Heart right ventricle (tissue), 16 donors: ENCODE measurements at regions not wholly inside any gene's neighbourhood (a gene's known extent, or its start where the extent isn't known, plus 50 kb on each side); places are given as distances from the start of the nearest gene placed in this dataset.

Experiments
- ATAC-seq, 8 donors: fragments of 200-7000 bp; cut with Tn5 transposase; one replicate each; pipeline ENCODE4 v1.9.1; 2020; ENCODE audit warnings: mild to moderate bottlenecking in 8 of 8, moderate library complexity in 8 of 8, moderate number of reproducible peaks in 1 of 8
- DNase-seq, 2 donors: peaks; one replicate each; pipeline ENCODE4 v3.0.0-alpha.2; 2020
- H3K27ac ChIP-seq, 10 donors: fragments of 200-600 bp; sonication (generic) in 2 of 10; one replicate each; pipeline versions ENCODE4 v1.5.0 to v1.8.0; 2020 to 2022; ENCODE audit warnings: mild to moderate bottlenecking in 3 of 10
- H3K27me3 ChIP-seq, 7 donors: fragments of 200-600 bp; one replicate each; pipeline ENCODE4 v1.8.0; 2021 to 2022; ENCODE audit warnings: mild to moderate bottlenecking in 2 of 7
- H3K36me3 ChIP-seq, 9 donors: fragments of 200-600 bp; sonication (generic) in 1 of 9; one replicate each; pipeline versions ENCODE4 v1.5.0 to v1.8.0; 2020 to 2022; ENCODE audit warnings: mild to moderate bottlenecking in 2 of 9
- H3K4me1 ChIP-seq, 9 donors: fragments of 200-600 bp; sonication (generic) in 1 of 9; one replicate each; pipeline versions ENCODE4 v1.5.0 to v1.8.0; 2020 to 2022; ENCODE audit warnings: mild to moderate bottlenecking in 4 of 9
- H3K4me3 ChIP-seq, 10 donors: fragments of 200-600 bp; sonication (generic) in 2 of 10; one replicate each; pipeline versions ENCODE4 v1.5.0 to v1.8.0; 2020 to 2022; ENCODE audit warnings: mild to moderate bottlenecking in 7 of 10, moderate library complexity in 2 of 10
- H3K9me3 ChIP-seq, 11 donors: fragments of 200-600 bp in 10 of 11; sonication (generic) in 2 of 11; one replicate each; pipeline versions ENCODE4 v1.5.0 to v1.8.0; 2013 to 2022; ENCODE audit warnings: mild to moderate bottlenecking in 2 of 11, control low read depth in 1 of 11, moderate library complexity in 1 of 11
- CTCF ChIP-seq, 9 donors: fragments of 200-600 bp; sonication (generic) in 2 of 9; IDR thresholded peaks; one replicate each; pipeline versions ENCODE4 v1.5.0 to v1.8.0; 2021 to 2022; ENCODE audit warnings: antibody characterized with exemption in 9 of 9, mild to moderate bottlenecking in 5 of 9, moderate library complexity in 1 of 9
- WGBS, 2 donors: extraction: QIAGEN DNeasy Blood & Tissue Kit; methylation state at CpG; one replicate each; pipeline ENCODE4 v1.1.7; 2013; ENCODE audit warnings: inconsistent platforms in 1 of 2; 5-methylcytosine and 5-hydroxymethylcytosine counted together
- intact Hi-C, 10 donors: fragments of 100-400 bp; cut with DNase I; formaldehyde crosslinking; loops; one replicate each; pipeline versions ENCODE4 v1.11.1 to v1.14.2; 2022
- donor health status: Arrhythmogenic right ventricular cardiomyopathy.
- donor health status: ischemic (EF 13 %, LVEDD 7.1; RV severe dilation, severe dysfunction).
- donor health status: healthy with polysubstance abuse.
- donor health status: DM: no; HTN: yes; CAD: no.
- donor health status: DM: no; HTN: no; CAD: no.
- donor health status: ischemic (EF 25% LVEDD 6.9; RV normal size, moderate dysfunction).
- donor health status: ischemic (EF 25% LVEDD 5.7; RV mildly dilated, moderate dysfunction).
- donor health status: healthy.
- donor health status: DM: yes; HTN: yes; CAD: no.
- donor health status: Ischemic cardiomyopathy.
- donor health status: ischemic (EF 35%, LVEDD 5.7; RV mildly dilated, moderate dysfunction).
- donor health status: nonischemic (EF 11% LVEDD 7.7; RV severe dilation, severe dysfunction).
- donor health status: DM: yes; HTN: yes; CAD: no.
- donor health status: PGD.
- donor health status: ischemic (EF 29% LVEDD 5.4; RV normal size, mild dysfunction).
- donor health status: nonischemic (EF 23%, LVEDD 6.1; RV moderate dilation, normal function).

- intact Hi-C loops, result no loop called here
- no peak overlapping the region for H3K27ac ChIP-seq
- peaks cover 0 to 14% (median 0%) of the 10 kb centered on the region in 11 donors for H3K9me3 ChIP-seq
- 42 to 43% methylated on average over 2 of the region's 2 CpGs for WGBS, 2 donors
- H3K27me3 ChIP-seq, result no peaks in the 10 kb centered on the region
- no peak overlapping the region for H3K4me3 ChIP-seq
- no peak for TF ChIP-seq CTCF (IDR thresholded peaks at IDR 0.05)
- H3K36me3 ChIP-seq, result no peaks in the 10 kb centered on the region
- no peak for DNase-seq
- no peak for ATAC-seq
- no peaks in the 10 kb centered on the region for H3K4me1 ChIP-seq
These were observed 753.8 kb upstream of the PCDH7 start for GRCh38 chr4:29966386-29966785.

GRCh38 chr4:29970626-29971025, 749.5 kb upstream of the PCDH7 start:
- TF ChIP-seq CTCF (IDR thresholded peaks at IDR 0.05), result no peak
- ATAC-seq, result no peak
- Histone ChIP-seq H3K4me3 (no peak overlapping the region), H3K36me3 (no peaks in the 10 kb centered on the region), H3K27me3 (no peaks in the 10 kb centered on the region), H3K4me1 (no peaks in the 10 kb centered on the region), H3K27ac (no peak overlapping the region), H3K9me3 (peaks cover 0 to 8% (median 0%) of the 10 kb centered on the region in 11 donors)
- DNase-seq, result no peak
- intact Hi-C loops, result no loop called here
- 49 to 58% methylated on average over 2 of the region's 2 CpGs for WGBS, 2 donors

GRCh38 chr4:29972121-29972520, 748.0 kb upstream of the PCDH7 start:
- WGBS, 2 donors, result 91 to 94% methylated on average over 3 of the region's 3 CpGs

GRCh38 chr4:29983890-29984289, 736.3 kb upstream of the PCDH7 start:
- intact Hi-C loops, result no loop called here
- no peaks in the 10 kb centered on the region for H3K36me3 ChIP-seq
- H3K4me1 ChIP-seq, result no peaks in the 10 kb centered on the region
- 84 to 90% methylated on average over 3 of the region's 3 CpGs for WGBS, 2 donors
- DNase-seq (no peak), ATAC-seq (no peak)
- no peak for TF ChIP-seq CTCF (IDR thresholded peaks at IDR 0.05)
- no peaks in the 10 kb centered on the region for H3K27me3 ChIP-seq
- no peaks in the 10 kb centered on the region for H3K9me3 ChIP-seq
- no peak overlapping the region for H3K4me3 ChIP-seq
- H3K27ac ChIP-seq, result no peak overlapping the region

More at GRCh38 chr4:29972121-29972520, 748.0 kb upstream of the PCDH7 start:
- TF ChIP-seq CTCF (IDR thresholded peaks at IDR 0.05), result no peak
- H3K36me3 ChIP-seq, result no peaks in the 10 kb centered on the region
- DNase-seq (no peak), ATAC-seq (no peak)
- no peaks in the 10 kb centered on the region for H3K27me3 ChIP-seq
- H3K4me3 ChIP-seq, result no peak overlapping the region
- H3K9me3 ChIP-seq, result peaks cover 0 to 8% (median 0%) of the 10 kb centered on the region in 11 donors
- H3K4me1 ChIP-seq, result no peaks in the 10 kb centered on the region
- no peak overlapping the region for H3K27ac ChIP-seq
- intact Hi-C loops, result no loop called here
